Mesodermal cell (in vitro differentiated cells): ENCODE measurements at regions not wholly inside any gene's neighbourhood (a gene's known extent, or its start where the extent isn't known, plus 50 kb on each side); places are given as distances from the start of the nearest gene placed in this dataset.

Source experiments
- H3K27ac ChIP-seq: 2 replicates; pipeline ENCODE4 v1.7.0; 2013; ENCODE audit warnings: mild to moderate bottlenecking, low read depth, low read length, moderate library complexity; ENCODE audit not compliant: severe bottlenecking
- H3K36me3 ChIP-seq: 2 replicates; pipeline ENCODE4 v1.7.1; 2013; ENCODE audit warnings: mild to moderate bottlenecking, low read length, moderate library complexity; ENCODE audit not compliant: control insufficient read depth, insufficient read depth
- H3K4me1 ChIP-seq: one replicate; pipeline ENCODE4 v1.7.1; 2013; ENCODE audit warnings: mild to moderate bottlenecking, low read length; ENCODE audit not compliant: insufficient read depth, control insufficient read depth, poor library complexity, severe bottlenecking
- H3K4me3 ChIP-seq: 2 replicates; pipeline ENCODE4 v1.7.0; 2013; ENCODE audit warnings: low read length, control low read depth, mild to moderate bottlenecking; ENCODE audit not compliant: insufficient read depth, poor library complexity, severe bottlenecking; ENCODE audit errors: extremely low read depth
- H3K9me3 ChIP-seq: 2 replicates; pipeline ENCODE4 v1.7.1; 2013; ENCODE audit warnings: mild to moderate bottlenecking, low read length, moderate library complexity; ENCODE audit not compliant: control insufficient read depth
- WGBS, 2 experiments: methylation state at CpG; one replicate each; pipeline ENCODE4 v1.1.5; 2013; ENCODE audit warnings: missing lambda C conversion rate in 2 of 2; ENCODE audit not compliant: insufficient coverage in 2 of 2; 5-methylcytosine and 5-hydroxymethylcytosine counted together

DNA sequence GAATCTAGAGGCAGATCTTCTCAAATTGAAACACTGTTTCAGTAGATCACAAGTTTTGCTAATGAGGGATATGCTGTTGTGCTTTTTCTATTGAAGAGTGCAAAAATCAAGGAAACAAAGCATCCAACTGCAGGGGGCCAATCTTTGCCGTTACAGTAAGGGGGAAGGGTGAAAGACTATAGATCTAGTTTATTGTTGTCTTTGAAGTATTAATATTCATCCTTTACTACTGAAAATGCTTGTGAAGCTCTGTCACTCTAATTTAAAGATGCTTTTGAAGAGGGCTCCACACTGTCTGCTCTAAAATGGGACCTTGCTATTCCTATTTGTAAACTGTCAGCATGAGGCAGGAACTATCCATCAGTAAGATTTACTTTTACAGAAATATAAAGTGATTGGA lies 110.3 kb downstream of the MBL2 start:
- no peak overlapping the region for H3K27ac ChIP-seq
- no CpG with 5 or more reads among the region's 1 CpG for WGBS, 2 experiments

DNA sequence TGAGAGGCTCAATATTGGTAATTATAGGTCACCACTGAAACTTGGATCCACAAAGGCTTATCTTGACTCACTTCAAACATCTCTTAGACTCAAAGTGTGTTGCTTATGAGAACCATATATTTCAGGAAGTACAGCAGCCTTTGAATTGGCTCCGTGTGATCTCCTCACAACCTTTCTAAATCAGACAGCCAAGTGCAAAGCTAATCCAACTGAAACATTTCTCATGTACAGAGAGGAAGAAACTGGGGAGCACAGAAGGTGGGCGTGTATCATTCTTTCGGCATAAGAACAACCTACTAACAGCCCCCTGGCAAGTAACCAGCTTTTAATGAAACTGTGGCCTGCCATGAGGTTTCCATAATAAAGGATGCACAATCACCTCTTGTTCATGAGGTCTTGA lies 109.4 kb downstream of the MBL2 start:
- 100% methylated on average over 2 of the region's 3 CpGs; no CpG with 5 or more reads in 1 of the 2 experiments for WGBS, 2 experiments
- Histone ChIP-seq H3K9me3 (peaks cover 9% of the 10 kb centered on the region), H3K27ac (no peak overlapping the region)

More for the DNA sequence above, 110.3 kb downstream of the MBL2 start:
- Histone ChIP-seq H3K4me1 (no peaks in the 10 kb centered on the region), H3K36me3 (no peaks in the 10 kb centered on the region), H3K4me3 (no peak overlapping the region), H3K9me3 (peaks cover 6% of the 10 kb centered on the region)

DNA sequence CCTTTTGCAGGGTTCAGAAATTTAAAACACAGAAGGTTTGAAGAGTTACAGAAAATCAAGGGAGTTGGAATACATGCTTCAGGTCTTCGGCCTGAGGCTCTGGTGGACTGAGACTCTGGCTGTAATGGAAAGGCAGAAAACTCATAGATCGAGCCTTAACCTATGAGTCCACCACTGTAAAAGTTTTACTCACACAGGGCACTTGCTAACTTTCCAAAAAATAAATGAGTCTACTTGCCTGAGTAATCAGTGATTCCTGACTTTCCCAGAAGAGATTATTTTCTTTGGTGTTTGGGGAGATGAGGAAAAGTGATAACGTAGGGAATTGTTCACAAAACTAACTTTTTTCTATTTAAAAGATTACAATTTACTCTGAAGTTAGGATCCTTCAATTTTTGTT lies 108.0 kb downstream of the MBL2 start:
- no peaks in the 10 kb centered on the region for H3K4me1 ChIP-seq
- no peaks in the 10 kb centered on the region for H3K36me3 ChIP-seq
- WGBS, 2 experiments: 75 to 100% methylated on average over 1 of the region's 3 CpGs
- no peak overlapping the region for H3K27ac ChIP-seq
- H3K9me3 ChIP-seq: peaks cover 9% of the 10 kb centered on the region
- H3K4me3 ChIP-seq: no peak overlapping the region

More for the DNA sequence above, 109.4 kb downstream of the MBL2 start:
- Histone ChIP-seq H3K4me3 (no peak overlapping the region), H3K36me3 (no peaks in the 10 kb centered on the region), H3K4me1 (no peaks in the 10 kb centered on the region)

DNA sequence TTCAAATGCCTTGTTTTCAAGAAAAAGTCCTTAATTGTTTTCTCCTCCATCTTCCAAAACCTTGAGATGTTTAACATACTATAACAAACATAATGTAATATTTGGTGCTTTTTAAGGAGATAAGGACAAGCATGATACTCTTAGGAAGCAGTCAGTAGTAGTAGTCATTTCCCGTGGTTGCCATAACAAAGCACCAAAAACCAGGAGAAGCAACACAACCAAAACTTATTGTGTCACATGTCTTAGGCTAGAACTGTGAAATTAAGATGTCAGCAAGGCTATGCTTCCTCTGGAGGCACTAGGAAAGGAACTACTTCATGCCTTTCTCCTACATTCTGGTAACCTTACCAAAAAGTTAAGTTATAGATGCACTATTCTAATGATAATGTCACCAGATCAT lies 106.8 kb downstream of the MBL2 start:
- Histone ChIP-seq H3K36me3 (no peaks in the 10 kb centered on the region), H3K4me1 (no peaks in the 10 kb centered on the region), H3K27ac (no peak overlapping the region), H3K4me3 (no peak overlapping the region), H3K9me3 (peaks cover 9% of the 10 kb centered on the region)
- no CpG with 5 or more reads among the region's 1 CpG for WGBS, 2 experiments

DNA sequence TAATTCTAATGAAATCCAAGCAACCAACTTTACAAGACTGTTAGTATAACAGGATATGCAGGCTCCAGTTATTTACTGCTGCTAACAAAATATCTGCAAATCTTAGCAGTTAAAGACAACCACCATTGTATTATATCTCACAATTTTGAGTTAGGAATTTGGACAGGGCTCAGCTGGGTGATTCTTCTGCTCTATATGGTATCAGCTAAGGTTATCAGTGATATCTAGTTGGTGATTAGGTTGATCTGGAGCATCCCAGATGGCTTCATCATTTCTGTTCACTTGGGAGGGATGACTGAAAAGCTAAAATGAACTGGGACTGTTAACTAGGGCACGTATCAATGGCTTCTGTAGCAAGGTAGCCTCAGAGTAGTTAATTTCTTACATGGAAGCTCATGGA lies 105.7 kb downstream of the MBL2 start:
- H3K9me3 ChIP-seq: peaks cover 9% of the 10 kb centered on the region
- no peak overlapping the region for H3K4me3 ChIP-seq
- 86 to 100% methylated on average over 1 of the region's 1 CpG for WGBS, 2 experiments
- H3K4me1 ChIP-seq: no peaks in the 10 kb centered on the region
- no peaks in the 10 kb centered on the region for H3K36me3 ChIP-seq
- no peak overlapping the region for H3K27ac ChIP-seq

DNA sequence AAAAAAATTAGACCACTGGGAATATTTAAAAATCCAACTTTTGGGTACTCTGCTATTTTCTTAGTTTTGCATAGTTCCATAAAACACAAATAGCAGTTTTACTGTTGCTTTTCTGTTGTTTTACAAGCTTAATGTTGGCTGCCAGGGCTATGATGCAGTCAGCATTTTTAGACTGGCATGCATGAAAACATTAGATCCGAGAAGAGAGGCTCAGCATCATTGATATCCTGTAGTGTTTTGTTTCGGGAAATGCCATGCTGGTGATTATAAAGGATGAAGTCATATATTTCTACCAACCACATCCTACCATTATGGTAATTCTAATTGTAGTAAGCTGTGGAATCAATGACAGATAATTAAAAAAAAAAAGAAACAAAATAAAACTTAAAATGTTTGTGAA lies 104.6 kb downstream of the MBL2 start:
- Histone ChIP-seq H3K27ac (no peak overlapping the region), H3K36me3 (no peaks in the 10 kb centered on the region), H3K4me1 (no peaks in the 10 kb centered on the region), H3K4me3 (no peak overlapping the region), H3K9me3 (peaks cover 9% of the 10 kb centered on the region)
- WGBS, 2 experiments: no CpG with 5 or more reads among the region's 2 CpGs

DNA sequence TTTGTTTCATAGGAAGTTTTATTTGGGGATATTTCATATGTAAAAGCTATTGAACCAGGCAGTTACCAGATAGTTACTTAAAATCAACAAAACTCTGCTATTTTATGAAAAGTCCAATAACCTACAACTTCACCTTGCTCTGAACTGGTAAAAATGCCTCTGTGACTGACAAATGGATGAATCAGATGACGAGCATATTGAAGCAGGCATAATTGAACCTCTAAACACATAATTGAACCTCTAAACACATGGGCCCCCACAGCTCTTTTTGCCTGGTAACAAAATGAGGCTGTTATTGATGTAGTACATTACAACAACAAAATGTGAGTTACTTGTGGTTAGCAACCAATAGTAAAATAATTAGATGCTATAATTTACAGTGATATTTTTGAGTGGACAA lies 99.7 kb downstream of the MBL2 start:
- no CpG with 5 or more reads among the region's 1 CpG for WGBS, 2 experiments
- H3K36me3 ChIP-seq: no peaks in the 10 kb centered on the region
- H3K4me3 ChIP-seq: no peak overlapping the region
- no peak overlapping the region for H3K27ac ChIP-seq
- no peaks in the 10 kb centered on the region for H3K9me3 ChIP-seq
- H3K4me1 ChIP-seq: no peaks in the 10 kb centered on the region

DNA sequence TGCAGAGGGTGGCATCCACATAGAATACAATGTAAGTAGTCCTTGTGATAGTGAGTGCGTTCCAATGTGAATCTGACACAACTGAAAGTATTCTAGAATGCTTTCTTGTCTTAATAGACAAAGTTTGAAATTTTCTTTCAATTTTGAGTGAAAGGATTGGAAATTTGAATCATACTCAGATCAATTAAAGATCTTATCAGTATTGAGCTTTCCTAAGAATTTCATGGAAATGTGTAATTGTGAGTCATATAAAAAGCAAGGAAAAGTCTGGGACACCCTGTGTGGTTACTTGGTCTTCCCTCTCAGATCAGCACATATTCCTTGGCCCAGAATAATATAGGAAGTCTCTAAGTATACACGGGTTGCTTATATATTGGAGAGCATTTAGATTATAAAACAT lies 99.1 kb downstream of the MBL2 start:
- Histone ChIP-seq H3K27ac (no peak overlapping the region), H3K9me3 (no peaks in the 10 kb centered on the region), H3K4me1 (no peaks in the 10 kb centered on the region), H3K36me3 (no peaks in the 10 kb centered on the region), H3K4me3 (no peak overlapping the region)
- WGBS, 2 experiments: 80 to 100% methylated on average over 1 of the region's 2 CpGs

DNA sequence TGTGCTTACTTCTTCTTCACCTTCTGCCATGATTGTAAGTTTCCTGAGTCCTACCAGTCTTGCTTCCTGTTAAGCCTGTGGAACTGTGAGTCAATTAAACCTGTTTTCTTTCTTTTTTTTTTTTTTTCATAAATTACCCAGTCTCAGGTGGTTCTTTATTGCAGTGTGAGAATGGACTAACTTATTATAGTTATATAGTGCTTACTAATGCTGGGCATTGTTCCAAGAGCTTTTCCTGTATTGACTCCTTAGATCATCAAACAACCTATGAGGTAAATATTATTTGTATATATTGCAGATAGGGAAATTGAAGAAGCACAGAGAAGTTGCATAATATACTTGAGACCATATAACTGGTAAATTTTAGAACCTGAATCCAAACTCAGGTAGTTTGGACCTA lies 98.1 kb downstream of the MBL2 start:
- Histone ChIP-seq H3K36me3 (no peaks in the 10 kb centered on the region), H3K4me3 (no peak overlapping the region), H3K9me3 (no peaks in the 10 kb centered on the region), H3K27ac (no peak overlapping the region), H3K4me1 (no peaks in the 10 kb centered on the region)

DNA sequence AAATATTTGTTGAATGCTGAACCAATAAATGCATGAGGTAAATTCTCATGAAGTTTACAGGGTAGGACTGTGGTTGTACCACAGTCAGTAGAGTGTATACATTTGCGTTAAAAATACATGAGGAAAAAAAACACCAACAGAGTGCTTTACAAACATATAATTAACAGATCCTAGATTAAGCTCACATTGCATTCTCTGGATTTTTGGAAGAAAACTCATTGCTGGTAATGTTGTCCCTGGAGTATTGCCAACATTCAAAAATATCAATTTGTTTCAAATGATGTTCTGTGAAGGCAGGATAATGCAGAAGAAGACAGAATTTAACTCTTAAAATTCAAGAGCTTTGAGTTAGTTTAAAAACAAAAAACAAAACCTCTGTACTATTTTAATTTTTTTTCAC lies 95.5 kb downstream of the MBL2 start:
- no peak overlapping the region for H3K27ac ChIP-seq
- WGBS, 2 experiments: no CpG with 5 or more reads among the region's 1 CpG
- no peaks in the 10 kb centered on the region for H3K9me3 ChIP-seq
- no peak overlapping the region for H3K4me3 ChIP-seq
- no peaks in the 10 kb centered on the region for H3K4me1 ChIP-seq
- H3K36me3 ChIP-seq: no peaks in the 10 kb centered on the region

DNA sequence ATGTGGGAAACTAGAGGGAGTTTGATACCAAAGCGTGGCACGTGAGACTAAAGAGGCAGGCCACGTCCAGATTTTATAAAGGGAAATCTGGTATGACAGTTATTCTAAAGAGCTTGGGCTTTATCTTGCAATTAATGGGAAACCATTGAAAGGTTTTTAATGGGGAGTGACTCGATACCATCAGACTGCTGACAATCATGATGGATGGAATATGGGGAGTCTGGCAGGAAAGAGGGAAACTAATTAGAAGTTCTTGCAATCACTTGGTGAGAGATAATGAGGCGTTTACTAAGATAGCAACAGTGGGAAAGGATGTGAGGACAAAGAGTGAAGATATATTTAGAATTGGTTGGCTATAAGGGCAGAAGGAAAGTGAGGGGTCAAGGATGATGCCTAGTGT lies 94.0 kb downstream of the MBL2 start:
- Histone ChIP-seq H3K9me3 (no peaks in the 10 kb centered on the region), H3K36me3 (no peaks in the 10 kb centered on the region), H3K4me1 (no peaks in the 10 kb centered on the region), H3K27ac (no peak overlapping the region), H3K4me3 (no peak overlapping the region)
- WGBS, 2 experiments: 80 to 86% methylated on average over 5 of the region's 5 CpGs

DNA sequence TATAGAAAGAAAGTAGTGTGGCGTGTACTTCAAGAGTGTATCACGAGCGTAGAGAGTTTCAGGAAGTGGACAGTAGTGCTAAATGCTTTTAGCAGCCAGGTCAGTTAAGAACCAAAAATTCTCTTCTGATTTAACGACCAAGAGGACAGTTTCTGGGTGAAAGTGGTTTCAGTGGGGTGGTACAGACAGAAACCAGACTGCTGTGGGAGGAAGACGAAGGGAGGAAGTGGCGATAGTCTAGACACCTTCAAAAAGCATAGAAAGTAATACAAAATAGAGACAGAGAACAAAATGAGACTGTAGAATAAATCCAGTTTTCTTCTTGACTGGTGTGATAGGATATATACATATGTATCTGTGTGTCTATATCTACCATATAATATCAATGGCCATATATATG lies 93.5 kb downstream of the MBL2 start:
- no peak overlapping the region for H3K27ac ChIP-seq
- no peaks in the 10 kb centered on the region for H3K4me1 ChIP-seq
- H3K9me3 ChIP-seq: no peaks in the 10 kb centered on the region
- WGBS, 2 experiments: 88% methylated on average over 4 to 5 of the region's 6 CpGs
- no peak overlapping the region for H3K4me3 ChIP-seq
- H3K36me3 ChIP-seq: no peaks in the 10 kb centered on the region
